MCF 10A (cell line): ENCODE measurements at regions not wholly inside any gene's neighbourhood (a gene's known extent, or its start where the extent isn't known, plus 50 kb on each side); places are given as distances from the start of the nearest gene placed in this dataset.
"Not testable (repeated sequence)": the region's sequence is repeated elsewhere in the genome, so short reads cannot be mapped to it uniquely, and the experiment has no call there.

Experiments used
- BruUV-seq: library from RNA; stranded (reverse); fragments of 400-500 nt; replicated peaks from 2 replicates; lab custom pipeline; 2021; lab: Mats Ljungman, UMichigan
- CTCF ChIA-PET: fragments of 300-600 bp; sonication (Branson Sonifier 250); formaldehyde crosslinking; extraction: SDS; loops from one replicate; lab custom pipeline; 2021; ENCODE audit warnings: antibody characterized with exemption, inconsistent platforms; lab: Yijun Ruan, JAX
- POLR2A ChIA-PET: fragments of 300-600, 350-650 bp; sonication (Branson Sonifier 250); formaldehyde crosslinking; extraction: SDS; loops from one replicate; lab custom pipeline; 2020; ENCODE audit warnings: antibody characterized with exemption, inconsistent platforms; lab: Yijun Ruan, JAX
- DNase-seq: peaks from one replicate; pipeline ENCODE4 v3.0.0-alpha.2; 2018; ENCODE audit not compliant: unreplicated experiment
- H3K27ac Mint-ChIP-seq: one replicate; pipeline ENCODE4 v1.8.0; 2022; ENCODE audit warnings: mild to moderate bottlenecking, low read depth, mixed read lengths; ENCODE audit not compliant: unreplicated experiment
- H3K27me3 Mint-ChIP-seq: one replicate; pipeline ENCODE4 v1.8.0; 2022; ENCODE audit warnings: mixed read lengths; ENCODE audit not compliant: insufficient read depth, unreplicated experiment
- H3K36me3 Mint-ChIP-seq: one replicate; pipeline ENCODE4 v1.8.0; 2022; ENCODE audit warnings: mild to moderate bottlenecking, moderate library complexity, mixed read lengths; ENCODE audit not compliant: insufficient read depth, unreplicated experiment
- H3K4me1 Mint-ChIP-seq: one replicate; pipeline ENCODE4 v1.8.0; 2022; ENCODE audit warnings: mixed read lengths; ENCODE audit not compliant: insufficient read depth, unreplicated experiment
- H3K4me3 Mint-ChIP-seq: one replicate; pipeline ENCODE4 v1.8.0; 2022; ENCODE audit warnings: mild to moderate bottlenecking, moderate library complexity, mixed read lengths; ENCODE audit not compliant: unreplicated experiment
- H3K9me3 Mint-ChIP-seq: one replicate; pipeline ENCODE4 v1.8.0; 2022; ENCODE audit warnings: mixed read lengths; ENCODE audit not compliant: unreplicated experiment
- intact Hi-C: fragments of 100-400 bp; cut with micrococcal nuclease; formaldehyde crosslinking; loops from 2 replicates; pipeline ENCODE4 v1.14.1; 2022
- TF ChIP-seq, protein P1 (sequence below): fragments of 200-600 bp; IDR thresholded peaks from one replicate; pipeline ENCODE4 v1.8.0; 2022; ENCODE audit warnings: antibody characterized with exemption, mild to moderate bottlenecking; ENCODE audit not compliant: unreplicated experiment

DNA sequence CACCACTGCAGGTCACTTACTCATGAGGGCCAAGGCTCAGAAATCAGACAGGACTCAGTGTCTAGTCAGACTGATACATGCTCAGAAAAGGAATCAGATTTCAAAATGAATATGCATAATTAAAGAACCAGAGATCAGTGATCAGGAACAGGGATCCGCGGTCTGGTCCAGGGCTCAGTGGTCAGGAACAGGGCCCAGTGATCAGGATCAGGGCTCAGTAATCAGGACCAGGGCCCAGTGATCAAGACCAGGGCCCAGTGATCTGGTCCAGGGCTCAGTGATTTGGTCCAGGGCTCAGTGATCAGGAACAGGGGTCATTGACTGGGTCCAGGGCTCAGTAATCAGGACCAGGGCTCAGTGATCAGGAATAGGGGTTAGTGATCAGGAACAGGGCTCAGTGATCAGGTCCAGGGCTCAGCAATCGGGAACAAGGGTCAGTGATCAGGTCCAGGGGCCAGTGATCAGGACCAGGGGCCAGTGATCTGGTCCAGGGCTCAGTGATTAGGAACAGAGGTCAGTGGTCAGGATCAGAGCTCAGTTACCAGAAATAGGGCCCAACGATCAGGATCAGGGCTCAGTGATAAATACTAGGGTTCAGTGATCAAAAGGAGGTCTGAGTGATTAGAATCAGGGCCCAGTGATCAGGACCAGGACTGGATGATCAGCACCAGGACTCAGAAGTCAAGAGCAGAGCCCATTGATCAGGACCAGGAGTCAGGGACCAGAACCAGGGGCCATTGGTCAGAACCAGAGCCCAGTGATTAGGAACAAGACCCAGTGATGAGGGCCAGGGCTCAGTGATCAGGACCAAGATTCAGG is 175.3 kb downstream of the TMEM121 start:
- Mint-ChIP-seq H3K4me1 (peaks cover 8% of the 10 kb centered on the region), H3K9me3 (peaks cover 29% of the 10 kb centered on the region), H3K36me3 (peaks cover 7% of the 10 kb centered on the region), H3K27ac (no peak overlapping the region), H3K4me3 (no peak overlapping the region), H3K27me3 (no peaks in the 10 kb centered on the region)
- no peak for DNase-seq
- ChIA-PET CTCF (no interaction called here), POLR2A (no interaction called here)
- no TSS peak for BruUV-seq
- intact Hi-C loops = no loop called here
- TF ChIP-seq, protein P1, sequence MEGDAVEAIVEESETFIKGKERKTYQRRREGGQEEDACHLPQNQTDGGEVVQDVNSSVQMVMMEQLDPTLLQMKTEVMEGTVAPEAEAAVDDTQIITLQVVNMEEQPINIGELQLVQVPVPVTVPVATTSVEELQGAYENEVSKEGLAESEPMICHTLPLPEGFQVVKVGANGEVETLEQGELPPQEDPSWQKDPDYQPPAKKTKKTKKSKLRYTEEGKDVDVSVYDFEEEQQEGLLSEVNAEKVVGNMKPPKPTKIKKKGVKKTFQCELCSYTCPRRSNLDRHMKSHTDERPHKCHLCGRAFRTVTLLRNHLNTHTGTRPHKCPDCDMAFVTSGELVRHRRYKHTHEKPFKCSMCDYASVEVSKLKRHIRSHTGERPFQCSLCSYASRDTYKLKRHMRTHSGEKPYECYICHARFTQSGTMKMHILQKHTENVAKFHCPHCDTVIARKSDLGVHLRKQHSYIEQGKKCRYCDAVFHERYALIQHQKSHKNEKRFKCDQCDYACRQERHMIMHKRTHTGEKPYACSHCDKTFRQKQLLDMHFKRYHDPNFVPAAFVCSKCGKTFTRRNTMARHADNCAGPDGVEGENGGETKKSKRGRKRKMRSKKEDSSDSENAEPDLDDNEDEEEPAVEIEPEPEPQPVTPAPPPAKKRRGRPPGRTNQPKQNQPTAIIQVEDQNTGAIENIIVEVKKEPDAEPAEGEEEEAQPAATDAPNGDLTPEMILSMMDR = no peak

DNA sequence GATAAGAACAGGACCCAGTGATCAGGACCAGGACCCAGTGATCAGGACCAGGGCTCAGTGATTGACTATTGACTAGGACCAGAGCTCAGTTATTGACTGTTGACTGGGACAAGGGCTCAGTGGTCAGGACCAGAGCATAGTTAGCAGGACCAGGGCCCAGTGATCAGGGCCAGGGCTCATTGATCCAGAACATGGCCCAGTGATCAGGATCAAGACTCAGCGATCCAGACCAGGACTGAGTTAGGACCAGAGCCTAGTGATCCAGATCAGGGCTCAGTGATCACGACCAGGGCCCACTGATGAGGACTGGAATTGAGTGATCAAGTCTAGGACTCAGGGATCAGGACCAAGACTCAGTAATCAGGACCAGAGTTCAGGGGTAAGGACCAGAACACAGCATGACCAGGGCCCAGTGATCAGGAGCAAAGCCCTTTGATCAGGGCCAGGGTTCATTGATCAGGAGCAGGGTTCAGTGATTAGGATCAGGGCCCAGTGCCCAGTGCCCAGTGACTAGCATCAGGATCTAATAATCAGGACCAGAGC is 176.0 kb downstream of the TMEM121 start:
- ChIA-PET CTCF (no interaction called here), POLR2A (no interaction called here)
- H3K4me1 Mint-ChIP-seq = peaks cover 8% of the 10 kb centered on the region
- H3K4me3 Mint-ChIP-seq = no peak overlapping the region
- H3K36me3 Mint-ChIP-seq = peaks cover 7% of the 10 kb centered on the region
- intact Hi-C loops = no loop called here
- BruUV-seq = no TSS peak
- no peaks in the 10 kb centered on the region for H3K27me3 Mint-ChIP-seq
- H3K27ac Mint-ChIP-seq = no peak overlapping the region
- no peak for DNase-seq
- TF ChIP-seq, protein P1 = no peak
- H3K9me3 Mint-ChIP-seq = peaks cover 29% of the 10 kb centered on the region

DNA sequence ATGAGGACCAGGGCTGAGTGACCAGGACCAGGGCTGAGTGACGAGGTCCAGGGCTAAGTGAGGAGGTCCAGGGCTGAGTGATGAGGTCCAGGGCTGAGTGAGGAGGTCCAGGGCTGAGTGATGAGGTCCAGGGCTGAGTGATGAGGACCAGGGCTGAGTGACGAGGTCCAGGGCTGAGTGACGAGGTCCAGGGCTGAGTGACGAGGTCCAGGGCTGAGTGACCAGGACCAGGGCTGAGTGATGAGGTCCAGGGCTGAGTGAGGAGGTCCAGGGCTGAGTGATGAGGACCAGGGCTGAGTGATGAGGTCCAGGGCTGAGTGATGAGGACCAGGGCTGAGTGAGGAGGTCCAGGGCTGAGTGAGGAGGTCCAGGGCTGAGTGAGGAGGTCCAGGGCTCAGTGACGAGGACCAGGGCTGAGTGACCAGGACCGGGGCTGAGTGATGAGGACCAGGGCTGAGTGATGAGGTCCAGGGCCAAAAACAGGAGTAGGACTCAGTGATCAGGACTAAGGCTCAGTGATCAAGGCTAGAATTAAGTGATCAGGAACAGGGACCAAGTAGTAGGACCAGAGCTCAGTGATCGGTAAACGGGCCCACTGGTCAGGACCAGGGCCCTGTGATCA is 176.8 kb downstream of the TMEM121 start:
- H3K27me3 Mint-ChIP-seq, DNase-seq, H3K4me1 Mint-ChIP-seq, BruUV-seq, H3K27ac Mint-ChIP-seq, CTCF ChIA-PET, intact Hi-C loops, H3K4me3 Mint-ChIP-seq, POLR2A ChIA-PET, H3K36me3 Mint-ChIP-seq: not testable (repeated sequence)
- H3K9me3 Mint-ChIP-seq = peaks cover 24% of the 10 kb centered on the region

DNA sequence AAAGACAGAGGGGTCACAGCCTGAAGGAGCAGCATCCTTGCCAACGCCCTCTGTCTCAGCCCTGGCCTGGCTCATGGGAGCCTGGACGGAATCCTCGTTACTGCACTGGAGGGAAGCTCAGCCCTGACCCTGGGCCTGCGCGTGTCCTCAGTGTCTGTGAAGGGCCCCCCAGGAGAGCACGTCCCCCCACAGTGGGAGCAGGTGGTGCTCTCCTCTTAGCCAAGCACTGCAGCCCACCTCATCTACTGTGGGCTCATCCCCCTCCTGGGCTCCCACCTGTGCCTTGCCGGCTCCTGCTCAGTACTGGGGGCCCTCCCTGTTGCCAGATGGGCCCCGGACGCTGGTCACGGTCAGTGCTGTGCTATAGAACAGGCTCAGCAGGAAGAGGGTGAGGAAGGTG is 177.7 kb downstream of the TMEM121 start:
- H3K4me3 Mint-ChIP-seq, DNase-seq, H3K36me3 Mint-ChIP-seq, H3K27me3 Mint-ChIP-seq, H3K4me1 Mint-ChIP-seq, POLR2A ChIA-PET, H3K27ac Mint-ChIP-seq, BruUV-seq, intact Hi-C loops, CTCF ChIA-PET: not testable (repeated sequence)
- peaks cover 19% of the 10 kb centered on the region for H3K9me3 Mint-ChIP-seq

DNA sequence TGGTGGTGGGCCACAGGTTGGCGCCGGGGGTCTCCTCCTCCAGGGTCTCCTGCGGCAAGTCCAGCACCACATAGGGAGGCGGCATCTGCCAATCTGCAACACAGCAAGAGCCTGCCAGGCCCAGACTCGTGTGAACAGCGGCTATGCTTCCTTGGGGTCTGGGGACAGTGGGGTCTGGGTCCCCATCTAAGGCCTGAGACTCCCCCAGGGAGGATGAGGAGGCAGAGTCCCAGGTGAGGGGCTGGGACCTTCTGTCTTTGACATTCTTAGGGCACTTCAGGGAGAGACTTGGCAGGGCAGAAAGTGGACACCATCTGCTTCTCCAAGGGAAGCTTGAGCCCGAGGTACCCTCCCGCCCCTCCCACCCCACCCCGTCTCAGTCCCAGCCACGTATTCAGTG is 178.1 kb downstream of the TMEM121 start:
- BruUV-seq, intact Hi-C loops, H3K27me3 Mint-ChIP-seq, CTCF ChIA-PET, H3K4me3 Mint-ChIP-seq, DNase-seq, H3K36me3 Mint-ChIP-seq, POLR2A ChIA-PET, H3K27ac Mint-ChIP-seq, H3K4me1 Mint-ChIP-seq: not testable (repeated sequence)
- H3K9me3 Mint-ChIP-seq = peaks cover 19% of the 10 kb centered on the region

DNA sequence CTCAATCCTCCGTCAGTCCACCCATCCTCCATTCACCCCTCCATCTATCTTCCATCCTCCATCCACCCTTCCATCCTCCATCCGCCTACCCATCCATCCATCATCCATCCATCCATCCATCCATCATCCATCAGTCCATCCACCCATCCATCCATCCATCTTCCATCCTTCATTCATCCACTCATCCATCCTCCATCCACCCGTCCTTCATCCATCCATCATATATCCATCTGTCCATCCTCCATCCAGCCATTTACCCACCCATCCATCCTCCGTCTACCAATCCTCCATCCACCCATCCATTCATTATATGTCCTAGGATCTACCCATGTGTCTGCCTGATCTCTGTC is 179.1 kb downstream of the TMEM121 start:
- DNase-seq, H3K4me1 Mint-ChIP-seq, POLR2A ChIA-PET, H3K4me3 Mint-ChIP-seq, H3K27me3 Mint-ChIP-seq, BruUV-seq, intact Hi-C loops, H3K27ac Mint-ChIP-seq, H3K36me3 Mint-ChIP-seq, CTCF ChIA-PET: not testable (repeated sequence)
- H3K9me3 Mint-ChIP-seq = peaks cover 16% of the 10 kb centered on the region

DNA sequence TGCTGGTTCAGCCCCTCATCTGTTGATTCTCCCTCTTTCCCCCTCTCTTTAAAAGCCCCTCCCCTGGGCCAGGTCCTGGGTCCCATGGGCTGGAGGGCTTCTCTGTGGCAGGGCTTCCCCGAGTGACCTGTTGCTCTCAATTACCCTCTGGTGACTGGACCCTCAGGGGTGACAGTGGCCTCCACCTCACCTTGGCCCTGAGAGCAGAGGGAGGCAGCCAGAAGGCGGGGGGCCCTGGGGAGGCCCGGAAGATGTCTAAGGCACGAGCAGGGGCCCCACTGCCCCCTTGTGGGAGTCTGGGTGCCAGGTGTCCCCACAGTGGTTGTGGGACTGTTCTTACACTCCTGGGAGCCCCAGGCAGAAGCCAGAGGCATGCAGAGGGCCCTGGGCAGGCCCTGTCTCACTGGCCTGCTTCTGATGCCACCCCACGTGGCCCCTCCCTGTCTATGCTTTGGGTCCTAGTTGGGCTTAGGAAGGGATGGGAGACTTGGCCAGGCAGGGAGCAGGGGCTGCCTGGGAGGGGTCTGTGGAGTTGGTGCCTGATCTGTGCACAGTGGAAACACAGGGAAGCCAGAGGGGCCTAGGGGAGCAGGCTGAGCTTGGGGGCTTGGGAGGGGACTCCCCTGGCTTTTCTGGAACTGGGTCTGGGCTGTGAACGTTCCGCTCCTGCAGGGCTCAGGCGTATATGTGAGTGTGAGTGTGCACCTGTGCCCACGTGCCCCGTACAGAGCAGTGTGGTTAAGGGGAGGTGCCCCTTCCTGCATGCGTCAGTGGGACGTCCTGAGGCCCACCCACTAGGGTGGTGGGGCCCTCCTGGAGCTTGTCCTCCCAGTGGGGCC is 179.7 kb downstream of the TMEM121 start:
- H3K4me1 Mint-ChIP-seq, DNase-seq, POLR2A ChIA-PET, intact Hi-C loops, CTCF ChIA-PET, H3K27me3 Mint-ChIP-seq, H3K4me3 Mint-ChIP-seq, H3K36me3 Mint-ChIP-seq, H3K27ac Mint-ChIP-seq, BruUV-seq: not testable (repeated sequence)
- H3K9me3 Mint-ChIP-seq = peaks cover 11% of the 10 kb centered on the region
